ENCODE measurements at regions not wholly inside any gene's neighbourhood (a gene's known extent, or its start where the extent isn't known, plus 50 kb on each side); places are given as distances from the start of the nearest gene placed in this dataset.

- Histone ChIP-seq H3K27me3 (no peaks in the 10 kb centered on the region), H3K4me1 (no peaks in the 10 kb centered on the region), H3K9me3 (no peaks in the 10 kb centered on the region), H3K36me3 (no peaks in the 10 kb centered on the region), H3K27ac (no peak overlapping the region), H3K4me3 (no peak overlapping the region)
- WGBS, 2 donors, result 52 to 57% methylated on average over 5 of the region's 5 CpGs
- no peak for DNase-seq
- FAIRE-seq, result no peak
- TF ChIP-seq, protein P1, sequence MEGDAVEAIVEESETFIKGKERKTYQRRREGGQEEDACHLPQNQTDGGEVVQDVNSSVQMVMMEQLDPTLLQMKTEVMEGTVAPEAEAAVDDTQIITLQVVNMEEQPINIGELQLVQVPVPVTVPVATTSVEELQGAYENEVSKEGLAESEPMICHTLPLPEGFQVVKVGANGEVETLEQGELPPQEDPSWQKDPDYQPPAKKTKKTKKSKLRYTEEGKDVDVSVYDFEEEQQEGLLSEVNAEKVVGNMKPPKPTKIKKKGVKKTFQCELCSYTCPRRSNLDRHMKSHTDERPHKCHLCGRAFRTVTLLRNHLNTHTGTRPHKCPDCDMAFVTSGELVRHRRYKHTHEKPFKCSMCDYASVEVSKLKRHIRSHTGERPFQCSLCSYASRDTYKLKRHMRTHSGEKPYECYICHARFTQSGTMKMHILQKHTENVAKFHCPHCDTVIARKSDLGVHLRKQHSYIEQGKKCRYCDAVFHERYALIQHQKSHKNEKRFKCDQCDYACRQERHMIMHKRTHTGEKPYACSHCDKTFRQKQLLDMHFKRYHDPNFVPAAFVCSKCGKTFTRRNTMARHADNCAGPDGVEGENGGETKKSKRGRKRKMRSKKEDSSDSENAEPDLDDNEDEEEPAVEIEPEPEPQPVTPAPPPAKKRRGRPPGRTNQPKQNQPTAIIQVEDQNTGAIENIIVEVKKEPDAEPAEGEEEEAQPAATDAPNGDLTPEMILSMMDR (IDR thresholded peaks at IDR 0.05), result no peak
- ATAC-seq, result no peak
- intact Hi-C loops (cut with DNase I), result no loop called here
Observed at GRCh38 chr20:12911372-12911771, 97.4 kb upstream of the SPTLC3 start.

GRCh38 chr20:12913781-12914443 is 94.9 kb upstream of the SPTLC3 start:
- TF ChIP-seq, protein P1 (IDR thresholded peaks at IDR 0.05), result no peak
- no peak for DNase-seq
- ATAC-seq, result no peak
- intact Hi-C loops (cut with DNase I), result no loop called here
- H3K4me3 ChIP-seq, result no peak overlapping the region
- H3K9me3 ChIP-seq, result no peaks in the 10 kb centered on the region
- FAIRE-seq, result no peak
- no peak overlapping the region for H3K27ac ChIP-seq
- 57 to 65% methylated on average over 2 of the region's 2 CpGs for WGBS, 2 donors
- H3K27me3 ChIP-seq, result no peaks in the 10 kb centered on the region
- no peaks in the 10 kb centered on the region for H3K4me1 ChIP-seq
- no peaks in the 10 kb centered on the region for H3K36me3 ChIP-seq

DNA sequence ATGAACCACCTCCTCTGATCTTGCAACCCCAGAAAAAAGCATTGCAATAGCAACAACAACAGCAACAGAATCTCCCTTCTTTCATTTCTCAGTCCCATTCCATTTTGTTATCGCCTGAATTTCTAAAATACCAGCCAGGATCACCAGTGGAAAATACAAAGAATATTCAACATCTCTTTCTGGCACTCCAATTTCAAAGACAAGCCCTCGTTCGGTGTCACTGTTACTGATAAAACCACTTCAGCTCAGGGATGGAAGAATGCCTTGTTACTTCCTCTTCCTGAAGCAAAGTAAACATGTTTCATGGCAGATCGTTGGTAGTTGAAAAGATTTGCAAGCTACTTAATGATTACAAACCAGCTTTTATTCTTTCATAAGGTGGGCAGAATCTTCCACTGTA is 94.0 kb upstream of the SPTLC3 start:
- FAIRE-seq, result no peak
- 27 to 31% methylated on average over 4 of the region's 4 CpGs for WGBS, 2 donors
- intact Hi-C loops (cut with DNase I), result no loop called here
- DNase-seq, result no peak
- no peaks in the 10 kb centered on the region for H3K36me3 ChIP-seq
- no peak for ATAC-seq
- H3K4me3 ChIP-seq, result no peak overlapping the region
- no peaks in the 10 kb centered on the region for H3K4me1 ChIP-seq
- H3K27me3 ChIP-seq, result no peaks in the 10 kb centered on the region
- no peaks in the 10 kb centered on the region for H3K9me3 ChIP-seq
- no peak overlapping the region for H3K27ac ChIP-seq
- TF ChIP-seq, protein P1 (IDR thresholded peaks at IDR 0.05), result no peak

DNA sequence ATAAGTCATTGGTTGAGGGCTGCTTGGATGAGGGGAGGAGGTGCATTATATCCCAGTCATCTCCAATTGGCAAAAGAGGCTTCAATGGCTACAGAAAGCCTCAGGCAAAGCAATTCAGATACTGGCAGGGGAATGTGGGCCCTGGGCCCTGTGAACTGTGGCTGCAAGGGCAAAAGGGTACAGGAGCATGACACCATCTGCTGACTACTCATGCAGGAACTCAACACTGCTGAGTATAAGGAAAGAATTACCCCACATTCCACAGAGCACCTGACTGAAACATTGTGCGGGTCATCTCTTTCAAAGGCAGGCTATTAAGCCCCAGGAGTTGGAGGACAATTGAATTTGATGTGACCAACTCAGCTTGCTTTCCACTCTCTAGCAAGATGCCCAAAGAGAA is 92.1 kb upstream of the SPTLC3 start:
- TF ChIP-seq, protein P1 (IDR thresholded peaks at IDR 0.05), result no peak
- Histone ChIP-seq H3K9me3 (no peaks in the 10 kb centered on the region), H3K27me3 (no peaks in the 10 kb centered on the region), H3K4me1 (no peaks in the 10 kb centered on the region), H3K27ac (no peak overlapping the region), H3K4me3 (no peak overlapping the region), H3K36me3 (no peaks in the 10 kb centered on the region)
- DNase-seq, result no peak
- WGBS, 2 donors, result 77 to 86% methylated on average over 1 of the region's 1 CpG
- no peak for ATAC-seq
- no peak for FAIRE-seq
- intact Hi-C loops (cut with DNase I), result no loop called here

GRCh38 chr20:12924126-12924525 is 84.6 kb upstream of the SPTLC3 start:
- ATAC-seq (no peak), DNase-seq (no peak), FAIRE-seq (no peak)
- Histone ChIP-seq H3K36me3 (no peaks in the 10 kb centered on the region), H3K27ac (no peak overlapping the region), H3K4me3 (no peak overlapping the region), H3K9me3 (no peaks in the 10 kb centered on the region), H3K4me1 (no peaks in the 10 kb centered on the region), H3K27me3 (no peaks in the 10 kb centered on the region)
- TF ChIP-seq, protein P1 (IDR thresholded peaks at IDR 0.05), result no peak
- intact Hi-C loops (cut with DNase I), result loop anchor here in 1 of 3 donors (5.0 kb wide), 1 partner anchor 183 kb away; no protein-coding TSS in a partner anchor
- 6% methylated on average over 2 of the region's 2 CpGs for WGBS, 2 donors
